GM12878 (cell line): ENCODE measurements at regions not wholly inside any gene's neighbourhood (a gene's known extent, or its start where the extent isn't known, plus 50 kb on each side); places are given as distances from the start of the nearest gene placed in this dataset.

Experiments used
- ATAC-seq: fragments of 200-7000 bp; cut with Tn5 transposase; 3 replicates; pipeline ENCODE4 v1.9.1; 2020; ENCODE audit warnings: mild to moderate bottlenecking, moderate library complexity
- BruUV-seq: library from RNA; stranded (reverse); fragments of 400-500 nt; replicated peaks from 2 replicates; lab custom pipeline; 2021; lab: Mats Ljungman, UMichigan
- CTCF ChIA-PET: fragments of 300-600 bp; sonication (Branson Sonifier 250); formaldehyde crosslinking; extraction: SDS; loops from one replicate; lab custom pipeline; 2021; ENCODE audit warnings: inconsistent platforms; lab: Yijun Ruan, JAX
- POLR2A ChIA-PET: fragments of 350-600 bp; formaldehyde crosslinking; extraction: SDS; loops from one replicate; lab custom pipeline; 2021; ENCODE audit warnings: inconsistent platforms; lab: Charles Lee
- RAD21 ChIA-PET: fragments of 300-600 bp; sonication (Branson Sonifier 250); formaldehyde crosslinking; loops from one replicate; lab custom pipeline; 2023; ENCODE audit warnings: antibody characterized with exemption; ENCODE audit not compliant: unreplicated experiment; lab: Charles Lee
- SMC1A ChIA-PET: fragments of 300-600 bp; sonication (Branson Sonifier 250); formaldehyde crosslinking; loops from one replicate; lab custom pipeline; 2023; ENCODE audit not compliant: unreplicated experiment, uncharacterized antibody; lab: Charles Lee
- DNase-seq: peaks from one replicate; pipeline ENCODE4 v3.0.0-alpha.2; 2011; ENCODE audit warnings: low read depth, low spot score
- FAIRE-seq: peaks from 3 replicates; lab custom pipeline; 2011; peaks lifted over from hg19 to GRCh38; lab: Jason Lieb, UNC
- H2AFZ ChIP-seq: 2 replicates; pipeline ENCODE4 v1.6.0; 2011; ENCODE audit warnings: low read depth, low read length, control low read depth; ENCODE audit not compliant: control insufficient read depth
- H3K27ac ChIP-seq: 2 replicates; pipeline ENCODE4 v1.5.1; 2011; ENCODE audit warnings: control low read depth; ENCODE audit not compliant: control insufficient read depth, insufficient read depth
- H3K27me3 ChIP-seq, 2 experiments: replicated peaks in 1 of 2; 2 replicates each; pipeline versions ENCODE4 v1.6.0 to v1.6.1; 2011; ENCODE audit warnings: low read length in 1 of 2; ENCODE audit not compliant: control insufficient read depth in 2 of 2, insufficient read depth in 2 of 2
- H3K36me3 ChIP-seq, 2 experiments: 2 replicates each; pipeline ENCODE4 v1.5.1; 2011; ENCODE audit warnings: low read length in 1 of 2; ENCODE audit not compliant: control insufficient read depth in 2 of 2, insufficient read depth in 2 of 2
- H3K4me1 ChIP-seq: 2 replicates; pipeline ENCODE4 v1.6.1; 2011; ENCODE audit warnings: mild to moderate bottlenecking, low read length, moderate library complexity, mixed read lengths; ENCODE audit not compliant: control insufficient read depth, insufficient read depth
- H3K4me2 ChIP-seq: 2 replicates; pipeline ENCODE4 v1.6.0; 2011; ENCODE audit warnings: control low read depth; ENCODE audit not compliant: control insufficient read depth, insufficient read depth
- H3K4me3 ChIP-seq: fragments of 200-600 bp; sonication (generic); 2 replicates; pipeline ENCODE4 v1.5.1; 2016
- H3K79me2 ChIP-seq: 2 replicates; pipeline ENCODE4 v1.6.0; 2011; ENCODE audit warnings: low read length; ENCODE audit not compliant: control insufficient read depth, insufficient read depth
- H3K9ac ChIP-seq: 2 replicates; pipeline ENCODE4 v1.8.0; 2011; ENCODE audit warnings: low read length, control low read depth, mixed read lengths; ENCODE audit not compliant: control insufficient read depth, insufficient read depth
- H3K9me3 ChIP-seq: replicated peaks from 3 replicates; pipeline ENCODE4 v1.5.1; 2011; ENCODE audit warnings: mild to moderate bottlenecking, low read length; ENCODE audit not compliant: control insufficient read depth, insufficient read depth
- H4K20me1 ChIP-seq: 2 replicates; pipeline ENCODE4 v1.6.0; 2011; ENCODE audit not compliant: control insufficient read depth, insufficient read depth
- HDAC2 ChIP-seq: fragments of 200-600 bp; sonication (generic); IDR thresholded peaks from 2 replicates; pipeline ENCODE4 v1.6.1; 2017
- HDGF ChIP-seq: fragments of 450-650 bp; IDR thresholded peaks from 2 replicates; pipeline ENCODE4 v1.6.1; 2016; ENCODE audit warnings: antibody characterized with exemption
- JUND ChIP-seq: IDR thresholded peaks from 2 replicates; pipeline ENCODE4 v1.6.1; 2012; ENCODE audit warnings: low read depth, mild to moderate bottlenecking, low read length, improper control_type of control experiment, moderate library complexity
- KAT2A ChIP-seq: conservative IDR thresholded peaks from 2 replicates; pipeline ENCODE4 v1.6.1; 2011; ENCODE audit warnings: low read depth, low read length; ENCODE audit not compliant: control insufficient read depth
- KDM1A ChIP-seq: fragments of 200-600 bp; sonication (generic); IDR thresholded peaks from 2 replicates; pipeline ENCODE4 v1.6.1; 2016; ENCODE audit warnings: borderline replicate concordance
- LARP7 ChIP-seq: fragments of 450-650 bp; IDR thresholded peaks from 2 replicates; pipeline ENCODE4 v1.6.1; 2017; ENCODE audit warnings: mild to moderate bottlenecking
- PKNOX1 ChIP-seq: fragments of 450-650 bp; IDR thresholded peaks from 2 replicates; pipeline ENCODE4 v1.6.1; 2016; ENCODE audit warnings: mild to moderate bottlenecking
- RCOR1 ChIP-seq: conservative IDR thresholded peaks from 2 replicates; pipeline ENCODE4 v1.6.1; 2012; ENCODE audit warnings: low read depth, low read length, improper control_type of control experiment
- RELA ChIP-seq: fragments of 450-650 bp; IDR thresholded peaks from 2 replicates; pipeline ENCODE4 v1.8.0; 2014; ENCODE audit warnings: borderline replicate concordance; ENCODE audit not compliant: partially characterized antibody
- RELB ChIP-seq: fragments of 450-650 bp; IDR thresholded peaks from 2 replicates; pipeline ENCODE4 v1.6.1; 2017; ENCODE audit warnings: low read depth, mild to moderate bottlenecking, moderate library complexity
- RUNX3 ChIP-seq: IDR thresholded peaks from 2 replicates; pipeline ENCODE4 v1.6.1; 2012; ENCODE audit warnings: low read length, inconsistent platforms
- ZNF217 ChIP-seq: fragments of 450-650 bp; IDR thresholded peaks from 2 replicates; pipeline ENCODE4 v1.6.1; 2017; ENCODE audit warnings: antibody characterized with exemption, mild to moderate bottlenecking
- WGBS: methylation state at CpG from one replicate; pipeline ENCODE4 v1.1.6; 2016; ENCODE audit warnings: low lambda C conversion rate; ENCODE audit not compliant: insufficient replicate concordance, insufficient coverage; ENCODE audit errors: missing lambda C conversion rate; 5-methylcytosine and 5-hydroxymethylcytosine counted together
- in situ Hi-C: fragments of 300-500 bp; cut with MboI; formaldehyde crosslinking; loops from 9 replicates; pipeline ENCODE4 v1.14.3; 2018; ENCODE audit warnings: mixed read lengths
- intact Hi-C: fragments of 100-400 bp; cut with micrococcal nuclease; formaldehyde crosslinking; loops from one replicate; pipeline ENCODE4 v1.14.2; 2022; ENCODE audit not compliant: unreplicated experiment

DNA sequence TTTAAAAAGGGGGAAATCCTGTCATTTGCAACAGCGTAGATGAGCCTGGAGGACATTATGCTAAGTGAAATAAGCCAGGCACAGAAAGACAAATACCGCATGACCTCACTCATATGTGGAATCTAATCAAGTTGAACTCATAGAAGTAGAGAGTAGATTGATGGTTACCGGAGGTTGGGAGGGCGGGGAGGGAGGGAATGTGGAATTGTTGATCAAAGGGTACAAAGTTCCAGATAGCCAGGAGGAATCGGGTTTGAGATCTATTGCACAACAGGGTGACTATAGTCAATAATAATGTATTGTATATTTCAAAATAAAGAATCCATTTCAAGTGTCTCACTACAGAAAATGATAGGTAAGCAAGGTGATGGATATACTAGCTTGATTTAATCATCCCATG is 393.2 kb downstream of the BCOR start:
- Histone ChIP-seq H3K36me3 (no peaks in the 10 kb centered on the region), H3K27ac (no peak overlapping the region), H3K4me1 (no peaks in the 10 kb centered on the region), H3K79me2 (no peaks in the 10 kb centered on the region), H3K4me2 (no peak overlapping the region), H4K20me1 (no peaks in the 10 kb centered on the region), H3K9ac (no peak overlapping the region), H3K4me3 (no peak overlapping the region), H3K27me3 (no peaks in the 10 kb centered on the region)
- SMC1A ChIA-PET, result no interaction called here
- WGBS, result 38% methylated on average over 5 of the region's 5 CpGs
- POLR2A ChIA-PET, result no interaction called here
- no TSS peak for BruUV-seq
- intact Hi-C loops, result no loop called here
- no peak for FAIRE-seq
- in situ Hi-C loops, result no loop called here
- TF ChIP-seq KAT2A, result no peak
- TF ChIP-seq HDAC2, result no peak
- TF ChIP-seq LARP7, result no peak
- no peak for TF ChIP-seq RUNX3
- no peak for TF ChIP-seq JUND
- TF ChIP-seq RELA, result no peak
- TF ChIP-seq ZNF217, result no peak
- no peak for TF ChIP-seq KDM1A
- TF ChIP-seq RELB, result no peak
- no peak for TF ChIP-seq PKNOX1
- TF ChIP-seq HDGF, result no peak
- no peak for TF ChIP-seq RCOR1
- TF ChIP-seq, all 136 proteins: peak for 0
- ATAC-seq (no peak), DNase-seq (no peak)
- H3K9me3 ChIP-seq, result no peaks in the 10 kb centered on the region; the same call in 2 of the 3 replicates
- H2AFZ ChIP-seq, result no peak overlapping the region
- ChIA-PET CTCF (interaction anchor here (0.6 kb wide), 1 partner anchor 15 kb away, joined by 3 read pairs; no protein-coding TSS in a partner anchor), RAD21 (no interaction called here)
